Sigmoid colon (tissue), 4 donors: ENCODE measurements at regions not wholly inside any gene's neighbourhood (a gene's known extent, or its start where the extent isn't known, plus 50 kb on each side); places are given as distances from the start of the nearest gene placed in this dataset.

Experiments
- EP300 ChIP-seq, 4 donors: sonication (generic); formaldehyde crosslinking; IDR thresholded peaks; one replicate each; pipeline ENCODE4 v1.6.1; 2017; ENCODE audit warnings: antibody characterized with exemption in 4 of 4
- POLR2A ChIP-seq, 2 donors: fragments of 450-650 bp; IDR thresholded peaks; one replicate each; pipeline ENCODE4 v1.6.1; 2016; ENCODE audit warnings: antibody characterized with exemption in 2 of 2, mild to moderate bottlenecking in 2 of 2, moderate library complexity in 2 of 2
- POLR2AphosphoS5 ChIP-seq, 4 donors: sonication (generic); formaldehyde crosslinking; IDR thresholded peaks; one replicate each; pipeline ENCODE4 v1.6.1; 2017; ENCODE audit warnings: antibody characterized with exemption in 4 of 4
- TF ChIP-seq, protein P1 (sequence below), 4 experiments: fragments of 450-650 bp in 3 of 4; fragments of 200-600 bp in 1 of 4; IDR thresholded peaks; one replicate each; pipeline ENCODE4 v1.5.1; 2016 to 2019; ENCODE audit warnings: antibody characterized with exemption in 4 of 4, mild to moderate bottlenecking in 3 of 4, moderate library complexity in 2 of 4

DNA sequence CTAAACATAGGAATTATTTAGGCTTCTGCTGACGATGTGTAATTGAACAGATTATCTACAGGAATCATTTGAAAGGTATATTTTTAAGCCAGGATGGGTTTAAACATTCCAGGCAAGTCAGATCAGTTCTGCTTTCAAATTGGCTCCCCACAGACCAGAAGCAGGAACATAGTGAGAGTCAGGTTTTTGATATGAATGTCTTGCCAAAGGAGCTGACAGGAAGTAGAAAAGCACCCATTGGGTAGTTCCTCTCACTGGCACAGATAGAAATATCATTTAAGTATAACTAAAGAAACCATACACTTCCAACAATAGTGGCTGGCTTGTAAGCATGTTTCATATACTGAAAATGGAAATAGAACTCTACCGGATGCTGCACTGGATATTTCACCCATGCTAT, 95.2 kb downstream of the CLDN1 start:
- TF ChIP-seq, protein P1, sequence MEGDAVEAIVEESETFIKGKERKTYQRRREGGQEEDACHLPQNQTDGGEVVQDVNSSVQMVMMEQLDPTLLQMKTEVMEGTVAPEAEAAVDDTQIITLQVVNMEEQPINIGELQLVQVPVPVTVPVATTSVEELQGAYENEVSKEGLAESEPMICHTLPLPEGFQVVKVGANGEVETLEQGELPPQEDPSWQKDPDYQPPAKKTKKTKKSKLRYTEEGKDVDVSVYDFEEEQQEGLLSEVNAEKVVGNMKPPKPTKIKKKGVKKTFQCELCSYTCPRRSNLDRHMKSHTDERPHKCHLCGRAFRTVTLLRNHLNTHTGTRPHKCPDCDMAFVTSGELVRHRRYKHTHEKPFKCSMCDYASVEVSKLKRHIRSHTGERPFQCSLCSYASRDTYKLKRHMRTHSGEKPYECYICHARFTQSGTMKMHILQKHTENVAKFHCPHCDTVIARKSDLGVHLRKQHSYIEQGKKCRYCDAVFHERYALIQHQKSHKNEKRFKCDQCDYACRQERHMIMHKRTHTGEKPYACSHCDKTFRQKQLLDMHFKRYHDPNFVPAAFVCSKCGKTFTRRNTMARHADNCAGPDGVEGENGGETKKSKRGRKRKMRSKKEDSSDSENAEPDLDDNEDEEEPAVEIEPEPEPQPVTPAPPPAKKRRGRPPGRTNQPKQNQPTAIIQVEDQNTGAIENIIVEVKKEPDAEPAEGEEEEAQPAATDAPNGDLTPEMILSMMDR (IDR thresholded peaks at IDR 0.05) = no peak
- no peak for TF ChIP-seq EP300 (IDR thresholded peaks at IDR 0.05)
- TF ChIP-seq POLR2A (IDR thresholded peaks at IDR 0.05) = no peak
- TF ChIP-seq POLR2AphosphoS5 (IDR thresholded peaks at IDR 0.05) = no peak
